ENCODE measurements at regions not wholly inside any gene's neighbourhood (a gene's known extent, or its start where the extent isn't known, plus 50 kb on each side); places are given as distances from the start of the nearest gene placed in this dataset.

- no peak for TF ChIP-seq CTCF (IDR thresholded peaks at IDR 0.05)
- no peak for TF ChIP-seq POLR2A (IDR thresholded peaks at IDR 0.05)
Measured at GRCh38 chr1:8157765-8158164, 131.7 kb upstream of the ERRFI1 start.
